H1 (cell line): ENCODE measurements at regions not wholly inside any gene's neighbourhood (a gene's known extent, or its start where the extent isn't known, plus 50 kb on each side); places are given as distances from the start of the nearest gene placed in this dataset.

ENCODE experiments used
- CTCF ChIA-PET: fragments of 300-600 bp; sonication (Branson Sonifier 250); formaldehyde crosslinking; loops from one replicate; lab custom pipeline; 2021; ENCODE audit not compliant: partially characterized antibody; lab: Charles Lee
- POLR2A ChIA-PET: fragments of 300-600 bp; sonication (Branson Sonifier 250); formaldehyde crosslinking; loops from one replicate; lab custom pipeline; 2021; ENCODE audit warnings: inconsistent platforms; ENCODE audit not compliant: partially characterized antibody; lab: Charles Lee
- DNase-seq, 2 experiments: peaks; one replicate each; pipeline versions ENCODE4 v3.0.0 to v3.0.0-alpha.2; 2010 to 2022; ENCODE audit warnings: low spot score in 2 of 2, low read depth in 1 of 2, mixed read lengths in 1 of 2
- FAIRE-seq: peaks from 2 replicates; lab custom pipeline; 2011; peaks lifted over from hg19 to GRCh38; lab: Jason Lieb, UNC
- H2AFZ ChIP-seq: 2 replicates; pipeline ENCODE4 v1.8.1; 2012; ENCODE audit warnings: low read length, inconsistent platforms
- H2AK5ac ChIP-seq: 2 replicates; pipeline ENCODE4 v1.6.1; 2013; ENCODE audit warnings: low read depth, low read length
- H2BK120ac ChIP-seq: replicated peaks from 2 replicates; pipeline ENCODE3; 2013; ENCODE audit warnings: low read depth, low read length, inconsistent platforms
- H2BK12ac ChIP-seq: 2 replicates; pipeline ENCODE4 v1.6.1; 2013; ENCODE audit warnings: low read depth, low read length
- H2BK15ac ChIP-seq: 2 replicates; pipeline ENCODE4 v1.6.1; 2013; ENCODE audit warnings: low read length
- H2BK20ac ChIP-seq: 2 replicates; pipeline ENCODE4 v1.6.1; 2013; ENCODE audit warnings: low read length
- H2BK5ac ChIP-seq: 2 replicates; pipeline ENCODE4 v1.6.1; 2013; ENCODE audit warnings: low read depth, low read length
- H3K14ac ChIP-seq: 2 replicates; pipeline ENCODE4 v1.6.1; 2013; ENCODE audit warnings: inconsistent platforms; ENCODE audit not compliant: insufficient read length
- H3K18ac ChIP-seq: 2 replicates; pipeline ENCODE4 v1.6.1; 2013; ENCODE audit warnings: low read length; ENCODE audit errors: extremely low read depth
- H3K23ac ChIP-seq: 2 replicates; pipeline ENCODE4 v1.6.1; 2013; ENCODE audit warnings: inconsistent platforms; ENCODE audit not compliant: insufficient read length
- H3K23me2 ChIP-seq: 2 replicates; pipeline ENCODE4 v1.6.1; 2013; ENCODE audit warnings: low read depth, low read length
- H3K27ac ChIP-seq: 2 replicates; pipeline ENCODE4 v1.6.1; 2011; ENCODE audit warnings: low read depth, low read length, inconsistent platforms
- H3K27me3 ChIP-seq, 4 experiments: replicated peaks in 1 of 4; 1 replicate in 1 of 4; 2 replicates in 3 of 4; pipeline versions ENCODE4 v1.6.1 to v1.8.1; 2011 to 2013; ENCODE audit warnings: low read length in 3 of 4, mild to moderate bottlenecking in 3 of 4, inconsistent platforms in 2 of 4, mixed read lengths in 2 of 4, moderate library complexity in 1 of 4; ENCODE audit not compliant: control insufficient read depth in 3 of 4, insufficient read depth in 3 of 4; ENCODE audit errors: extremely low read depth in 1 of 4
- H3K36me3 ChIP-seq, 4 experiments: 2 replicates each; pipeline versions ENCODE4 v1.6.1 to v1.8.1; 2011 to 2013; ENCODE audit warnings: mild to moderate bottlenecking in 4 of 4, low read length in 3 of 4, moderate library complexity in 2 of 4, control low read depth in 1 of 4, inconsistent platforms in 1 of 4; ENCODE audit not compliant: insufficient read depth in 4 of 4, control insufficient read depth in 2 of 4
- H3K4ac ChIP-seq: replicated peaks from 2 replicates; pipeline ENCODE3; 2013; ENCODE audit warnings: low read length, low read depth, mixed read lengths, inconsistent platforms; ENCODE audit not compliant: insufficient read length
- H3K4me1 ChIP-seq, 4 experiments: replicated peaks in 1 of 4; 1 replicate in 1 of 4; 2 replicates in 3 of 4; pipeline versions ENCODE4 v1.6.1 to v1.8.1; 2011 to 2013; ENCODE audit warnings: low read length in 3 of 4, inconsistent platforms in 2 of 4, mixed read lengths in 1 of 4; ENCODE audit not compliant: insufficient read depth in 4 of 4, control insufficient read depth in 3 of 4
- H3K4me2 ChIP-seq, 2 experiments: 2 replicates each; pipeline versions ENCODE4 v1.6.1 to v1.8.1; 2011 to 2013; ENCODE audit warnings: low read depth in 2 of 2, low read length in 2 of 2, control low read depth in 1 of 2, inconsistent platforms in 1 of 2, mild to moderate bottlenecking in 1 of 2; ENCODE audit not compliant: insufficient read depth in 1 of 2
- H3K4me3 ChIP-seq, 4 experiments: fragments of 200-600, 300-600 bp in 1 of 4; sonication (generic), shearing (Covaris generic), sonication (Bioruptor Twin) in 1 of 4; 2 replicates each; pipeline versions ENCODE4 v1.5.1 to v1.8.1; 2011 to 2016; ENCODE audit warnings: low read length in 4 of 4, low read depth in 3 of 4, control low read depth in 2 of 4, inconsistent platforms in 2 of 4, mild to moderate bottlenecking in 2 of 4, mixed read lengths in 1 of 4, moderate library complexity in 1 of 4; ENCODE audit not compliant: insufficient read depth in 2 of 4; ENCODE audit errors: extremely low read depth in 1 of 4
- H3K56ac ChIP-seq: replicated peaks from 2 replicates; pipeline ENCODE3; 2013; ENCODE audit warnings: low read depth, mild to moderate bottlenecking, mixed read lengths, low read length, inconsistent platforms; ENCODE audit not compliant: insufficient read length
- H3K79me1 ChIP-seq: 2 replicates; pipeline ENCODE4 v1.6.1; 2013; ENCODE audit warnings: low read depth, low read length, control low read depth
- H3K79me2 ChIP-seq, 2 experiments: 2 replicates each; pipeline versions ENCODE4 v1.6.1 to v1.8.1; 2012 to 2013; ENCODE audit warnings: low read length in 2 of 2, mild to moderate bottlenecking in 2 of 2, inconsistent platforms in 1 of 2; ENCODE audit not compliant: insufficient read depth in 2 of 2, control insufficient read depth in 1 of 2
- H3K9ac ChIP-seq, 4 experiments: replicated peaks in 1 of 4; 1 replicate in 1 of 4; 2 replicates in 3 of 4; pipeline versions ENCODE4 v1.6.1 to v1.8.1; 2011 to 2013; ENCODE audit warnings: low read depth in 3 of 4, low read length in 3 of 4, control low read depth in 2 of 4, mild to moderate bottlenecking in 2 of 4, moderate library complexity in 2 of 4, inconsistent platforms in 1 of 4; ENCODE audit errors: extremely low read depth in 1 of 4
- H3K9me3 ChIP-seq, 2 experiments: 2 replicates each; pipeline versions ENCODE4 v1.6.1 to v1.8.1; 2012 to 2013; ENCODE audit warnings: mild to moderate bottlenecking in 2 of 2, moderate library complexity in 2 of 2, control low read depth in 1 of 2, inconsistent platforms in 1 of 2, low read depth in 1 of 2, low read length in 1 of 2, mixed read lengths in 1 of 2; ENCODE audit not compliant: insufficient read depth in 2 of 2
- H4K20me1 ChIP-seq, 2 experiments: replicated peaks in 1 of 2; 2 replicates each; pipeline versions ENCODE3 to v1.8.1; 2011 to 2013; ENCODE audit warnings: inconsistent platforms in 2 of 2, low read length in 2 of 2, mild to moderate bottlenecking in 1 of 2; ENCODE audit not compliant: insufficient read depth in 2 of 2, control insufficient read depth in 1 of 2
- H4K5ac ChIP-seq: 2 replicates; pipeline ENCODE4 v1.6.1; 2013; ENCODE audit warnings: low read length, low read depth, mixed read lengths, inconsistent platforms; ENCODE audit not compliant: insufficient read length
- H4K8ac ChIP-seq: 2 replicates; pipeline ENCODE4 v1.8.0; 2013; ENCODE audit warnings: mild to moderate bottlenecking, moderate library complexity, low read length, inconsistent platforms; ENCODE audit not compliant: insufficient read depth; ENCODE audit errors: extremely low read depth
- H4K91ac ChIP-seq: replicated peaks from 2 replicates; pipeline ENCODE3; 2013; ENCODE audit warnings: low read length, mixed read lengths, inconsistent platforms; ENCODE audit not compliant: insufficient read length
- BACH1 ChIP-seq: IDR thresholded peaks from 2 replicates; pipeline ENCODE4 v1.6.1; 2012; ENCODE audit warnings: low read length, improper control_type of control experiment
- CBX5 ChIP-seq: fragments of 300-800, 300-1000 bp; sonication (generic); IDR thresholded peaks from 2 replicates; pipeline ENCODE4 v1.7.1; 2016; ENCODE audit warnings: antibody characterized with exemption, low read length, low read depth
- CTBP2 ChIP-seq: IDR thresholded peaks from 2 replicates; pipeline ENCODE4 v1.7.0; 2011; ENCODE audit warnings: borderline replicate concordance, mild to moderate bottlenecking, moderate library complexity, mixed read lengths, low read length; ENCODE audit not compliant: insufficient read depth, insufficient read length
- HDAC2 ChIP-seq, 2 experiments: fragments of 300-600 bp in 1 of 2; sonication (generic) in 1 of 2; IDR thresholded peaks; 2 replicates each; pipeline ENCODE4 v1.6.1; 2011 to 2012; ENCODE audit warnings: low read depth in 2 of 2, low read length in 2 of 2, mild to moderate bottlenecking in 2 of 2, moderate library complexity in 2 of 2, borderline replicate concordance in 1 of 2, inconsistent platforms in 1 of 2
- JUND ChIP-seq: IDR thresholded peaks from 2 replicates; pipeline ENCODE4 v1.6.1; 2011; ENCODE audit warnings: mild to moderate bottlenecking, improper control_type of control experiment, low read length
- POLR2AphosphoS5 ChIP-seq: IDR thresholded peaks from 2 replicates; pipeline ENCODE4 v1.6.1; 2011; ENCODE audit warnings: low read depth, low read length
- SIX5 ChIP-seq: IDR thresholded peaks from 2 replicates; pipeline ENCODE4 v1.6.1; 2011; ENCODE audit warnings: mild to moderate bottlenecking, low read depth, low read length
- TEAD4 ChIP-seq: IDR thresholded peaks from 2 replicates; pipeline ENCODE4 v1.6.1; 2012; ENCODE audit warnings: low read depth, low read length, inconsistent platforms, mixed read lengths
- YY1 ChIP-seq: IDR thresholded peaks from 2 replicates; pipeline ENCODE4 v1.6.1; 2011; ENCODE audit warnings: low read depth, mild to moderate bottlenecking, low read length
- WGBS, 2 experiments: shearing (Covaris generic) in 1 of 2; methylation state at CpG; one replicate each; pipeline versions ENCODE4 v1.1.6 to v1.1.7; 2013 to 2015; ENCODE audit warnings: low lambda C conversion rate in 2 of 2, mixed read lengths in 2 of 2, inconsistent platforms in 1 of 2, low coverage in 1 of 2, missing lambda C conversion rate in 1 of 2; ENCODE audit not compliant: insufficient replicate concordance in 2 of 2, insufficient coverage in 1 of 2, insufficient read length in 1 of 2; ENCODE audit errors: extremely low coverage in 1 of 2, missing lambda C conversion rate in 1 of 2; 5-methylcytosine and 5-hydroxymethylcytosine counted together

GRCh38 chr6:113671421-113671820 is 185.7 kb upstream of the MARCKS start:
- H4K91ac ChIP-seq = no peak overlapping the region
- no peaks in the 10 kb centered on the region for H3K79me2 ChIP-seq
- H2AK5ac ChIP-seq = no peak overlapping the region
- no peak for TF ChIP-seq CBX5
- no peak for TF ChIP-seq SIX5
- no peak for TF ChIP-seq YY1
- no peak for TF ChIP-seq HDAC2 (IDR thresholded peaks at IDR 0.05; ENCODE audit: borderline replicate concordance in 1 of 2, low read depth in 2 of 2, low read length in 2 of 2)
- no peak for TF ChIP-seq BACH1
- no peak for TF ChIP-seq TEAD4
- no peak for TF ChIP-seq JUND
- no peak for TF ChIP-seq CTBP2
- TF ChIP-seq POLR2AphosphoS5 = no peak
- peaks cover 3 to 22% (median 18%) of the 10 kb centered on the region in 4 experiments; a peak in 5 of 7 replicates for H3K4me1 ChIP-seq
- no peak overlapping the region for H3K56ac ChIP-seq
- no peak overlapping the region for H3K14ac ChIP-seq
- H3K23ac ChIP-seq = no peak overlapping the region
- 83% methylated on average over 1 of the region's 1 CpG; no CpG with 5 or more reads in 1 of the 2 experiments for WGBS, 2 experiments
- H2BK20ac ChIP-seq = no peak overlapping the region
- no peak overlapping the region for H3K4me2 ChIP-seq
- peak overlapping the region; percentile 55; the same call in 1 of the 2 replicates for H2AFZ ChIP-seq
- no peaks in the 10 kb centered on the region for H4K20me1 ChIP-seq
- CTCF ChIA-PET = interaction anchor here (0.6 to 1.3 kb wide), 2 partner anchors 206 to 794 kb away, joined by 3 to 4 read pairs; no protein-coding TSS in a partner anchor
- H4K8ac ChIP-seq = no peak overlapping the region
- DNase-seq (no peak), FAIRE-seq (no peak)
- H3K36me3 ChIP-seq = no peaks in the 10 kb centered on the region
- no peak overlapping the region for H3K18ac ChIP-seq
- H2BK5ac ChIP-seq = no peak overlapping the region
- no peak overlapping the region for H2BK15ac ChIP-seq
- H2BK12ac ChIP-seq = no peak overlapping the region
- H3K9ac ChIP-seq = no peak overlapping the region
- no peak overlapping the region for H3K27ac ChIP-seq
- no peak overlapping the region for H3K4ac ChIP-seq
- H4K5ac ChIP-seq = no peak overlapping the region
- no peak overlapping the region for H2BK120ac ChIP-seq
- no peaks in the 10 kb centered on the region for H3K79me1 ChIP-seq
- no peak overlapping the region for H3K4me3 ChIP-seq
- no peaks in the 10 kb centered on the region for H3K23me2 ChIP-seq
- H3K9me3 ChIP-seq = no peaks in the 10 kb centered on the region
- POLR2A ChIA-PET = no interaction called here
- H3K27me3 ChIP-seq = no peaks in the 10 kb centered on the region
